Right renal cortex interstitium (tissue), 3 donors: ENCODE measurements at regions not wholly inside any gene's neighbourhood (a gene's known extent, or its start where the extent isn't known, plus 50 kb on each side); places are given as distances from the start of the nearest gene placed in this dataset.
"Not testable (repeated sequence)": the region's sequence is repeated elsewhere in the genome, so short reads cannot be mapped to it uniquely, and the experiment has no call there.

Experiments used
- DNase-seq, 3 donors: peaks; one replicate each; pipeline ENCODE4 v3.0.0-alpha.2; 2013; ENCODE audit warnings: low read depth in 3 of 3, low spot score in 2 of 3

GRCh38 chr1:47593013-47593568 lies 155.2 kb downstream of the FOXD2 start:
- no peak for DNase-seq

DNA sequence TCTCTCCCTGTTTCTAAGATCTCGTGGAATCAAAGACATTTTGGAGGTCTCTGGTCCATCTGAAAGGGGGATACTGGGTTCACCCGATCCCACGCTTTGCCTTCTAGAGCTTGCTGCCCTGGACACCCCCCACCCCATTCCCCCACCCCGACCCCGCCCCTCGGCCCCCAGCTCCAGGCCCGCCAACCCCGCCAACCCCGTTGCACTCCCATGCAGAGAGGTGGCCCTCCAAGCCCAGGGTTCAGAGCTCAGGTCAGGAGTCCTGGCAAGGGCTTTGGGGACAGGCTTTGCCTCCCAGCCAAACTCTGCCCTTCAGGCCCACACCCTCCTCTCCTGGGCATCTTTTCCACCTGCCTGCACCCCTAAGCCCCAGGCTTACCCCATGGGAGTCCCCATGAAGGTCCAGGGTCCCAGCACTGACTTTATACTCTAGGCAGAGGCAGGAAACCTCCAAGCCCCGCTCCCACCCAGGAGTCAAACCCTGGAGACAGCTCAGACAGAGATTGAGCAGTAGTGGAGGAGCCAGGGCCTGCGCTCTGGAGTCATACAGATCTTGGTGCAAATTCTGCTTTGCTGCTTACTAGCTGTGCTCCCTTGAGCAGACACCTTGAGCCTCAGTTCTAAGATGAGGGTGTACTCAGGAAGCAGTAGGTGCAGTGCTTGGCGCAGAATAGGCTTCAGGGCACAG lies 155.9 kb downstream of the FOXD2 start:
- no peak for DNase-seq

DNA sequence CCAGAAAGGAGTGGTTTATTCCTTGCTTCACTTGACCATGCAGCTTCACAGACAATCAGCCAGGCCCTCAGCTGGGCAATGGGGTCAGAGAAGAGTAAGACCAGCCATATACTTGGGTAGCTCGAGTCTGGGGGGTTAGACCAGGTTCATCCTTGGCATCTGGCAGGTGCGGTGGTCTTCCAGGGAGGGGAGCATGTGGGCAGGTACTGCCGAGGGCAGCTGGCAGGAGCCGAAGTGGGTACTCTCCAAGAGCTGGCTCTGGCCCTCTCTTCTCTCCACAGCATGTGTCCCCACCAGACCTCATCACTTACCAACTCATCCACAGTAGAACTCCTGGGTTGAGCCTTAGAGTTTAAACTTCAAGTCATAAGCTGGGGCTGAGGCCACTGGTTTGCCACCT lies 156.8 kb downstream of the FOXD2 start:
- DNase-seq, result no peak

DNA sequence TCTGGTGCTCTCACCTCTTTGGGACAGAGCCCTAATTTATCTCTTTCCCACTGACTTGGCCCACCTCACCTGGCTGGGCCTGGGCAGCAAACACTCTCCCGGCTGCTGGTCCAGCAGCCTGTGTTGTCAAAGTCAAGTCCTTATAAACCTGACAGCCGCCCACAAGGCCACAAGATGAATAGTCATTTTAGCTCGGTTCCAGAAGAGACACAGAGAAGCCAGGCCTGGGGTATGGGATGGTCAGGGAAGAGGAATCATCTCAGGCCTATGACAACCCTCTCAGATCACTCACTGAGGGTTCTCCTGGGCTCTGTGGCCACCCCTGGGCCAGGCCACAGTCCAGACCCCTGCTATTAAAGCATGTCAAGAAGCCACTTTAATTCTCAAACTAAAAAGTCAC lies 158.5 kb downstream of the FOXD2 start:
- DNase-seq, result no peak

- no peak for DNase-seq
Measured at GRCh38 chr1:47598357-47598756, 160.5 kb downstream of the FOXD2 start.

GRCh38 chr1:47599777-47600176 lies 161.9 kb downstream of the FOXD2 start:
- DNase-seq, result no peak

DNA sequence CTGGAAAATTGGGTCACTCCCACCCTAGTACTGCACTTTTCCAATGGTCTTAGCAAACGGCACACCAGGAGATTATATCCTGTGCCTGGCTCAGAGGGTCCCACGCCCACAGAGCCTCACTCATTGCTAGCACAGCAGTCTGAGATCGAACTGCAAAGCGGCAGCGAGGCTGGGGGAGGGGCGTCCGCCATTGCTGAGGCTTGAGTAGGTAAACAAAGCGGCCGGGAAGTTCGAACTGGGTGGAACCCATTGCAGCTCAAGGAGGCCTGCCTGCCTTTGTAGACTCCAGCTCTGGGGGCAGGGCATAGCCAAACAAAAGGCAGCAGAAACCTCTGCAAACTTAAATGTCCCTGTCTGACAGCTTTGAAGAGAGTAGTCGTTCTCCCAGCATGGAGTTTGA lies 164.6 kb downstream of the FOXD2 start:
- not testable (repeated sequence) for DNase-seq

DNA sequence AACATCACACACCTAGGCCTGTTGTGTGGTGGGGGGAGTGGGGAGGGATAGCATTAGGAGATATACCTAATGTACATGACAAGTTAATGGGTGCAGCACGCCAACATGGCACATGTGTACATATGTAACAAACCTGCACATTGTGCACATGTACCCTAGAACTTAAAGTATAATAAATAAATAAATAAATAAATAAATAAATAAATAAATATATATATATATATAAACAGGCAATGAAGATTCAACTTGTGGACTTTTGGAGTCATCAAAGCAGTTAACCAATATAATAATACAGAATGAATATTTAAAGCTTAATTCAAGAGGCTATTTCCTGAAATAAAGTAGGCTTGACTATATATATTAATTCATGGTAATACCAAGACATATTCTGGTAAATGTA lies 167.0 kb downstream of the FOXD2 start:
- not testable (repeated sequence) for DNase-seq

GRCh38 chr1:47608296-47608875 lies 170.5 kb downstream of the FOXD2 start:
- no peak for DNase-seq

- DNase-seq, result no peak
Measured at GRCh38 chr1:47611992-47612391, 174.1 kb downstream of the FOXD2 start.

DNA sequence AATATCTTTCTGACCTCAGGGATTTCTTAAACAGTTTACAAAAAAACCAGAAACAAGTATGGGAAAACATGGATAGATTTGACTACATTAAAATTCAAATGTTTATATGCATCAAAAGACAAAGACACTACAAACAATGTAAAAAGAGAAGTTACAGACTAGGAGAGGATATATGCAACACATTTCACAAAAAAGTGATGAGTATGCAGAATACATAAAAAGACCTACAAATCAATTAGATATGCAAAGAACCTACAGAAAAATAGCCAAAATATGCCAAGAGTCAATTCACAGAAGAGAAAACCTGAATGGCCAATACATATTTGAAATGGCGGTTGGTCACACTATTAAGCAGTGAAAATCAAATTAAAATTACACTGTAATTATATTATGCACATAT lies 175.0 kb downstream of the FOXD2 start:
- no peak for DNase-seq

GRCh38 chr1:47616036-47616435 lies 178.2 kb downstream of the FOXD2 start:
- DNase-seq, result no peak

GRCh38 chr1:47616906-47617305 lies 179.1 kb downstream of the FOXD2 start:
- no peak for DNase-seq

DNA sequence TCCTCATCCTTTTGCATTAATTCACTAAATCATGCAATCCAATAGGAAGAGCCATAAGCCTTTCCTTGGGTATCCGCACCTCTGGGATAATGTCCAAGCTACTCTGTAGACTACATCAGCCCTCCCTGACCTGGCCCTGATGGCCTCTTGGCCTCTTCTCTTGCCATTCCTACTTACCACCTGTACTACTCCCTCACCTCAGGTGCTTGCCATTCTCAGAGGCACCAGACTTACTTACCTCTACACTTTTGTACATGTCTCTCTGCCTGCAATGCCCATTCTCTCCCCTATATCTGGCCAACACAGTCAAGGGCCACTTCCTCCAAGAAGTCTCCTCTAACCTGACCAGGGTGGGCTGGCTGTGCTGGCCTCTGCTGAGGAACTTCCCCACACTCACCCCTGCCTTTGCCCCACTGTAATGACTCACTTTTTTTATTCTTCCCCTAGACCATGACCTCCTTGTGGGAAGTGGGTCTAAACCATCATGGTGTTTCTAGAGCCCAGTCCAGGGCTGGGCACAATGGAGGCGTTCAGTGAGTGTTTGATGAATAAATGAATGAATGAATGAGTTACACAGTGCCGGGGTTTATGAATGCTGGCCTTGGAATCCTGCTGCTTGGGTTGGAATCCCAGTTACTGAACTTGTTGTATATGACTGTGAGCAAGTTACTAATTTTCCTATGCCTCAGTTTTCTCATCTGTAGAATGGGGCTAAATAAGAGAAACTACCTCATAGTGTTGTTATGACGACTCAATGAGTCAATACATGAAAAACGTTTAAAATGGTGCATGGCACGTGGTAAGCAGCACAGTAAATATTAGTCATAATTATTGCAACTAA lies 179.8 kb downstream of the FOXD2 start:
- no peak for DNase-seq

DNA sequence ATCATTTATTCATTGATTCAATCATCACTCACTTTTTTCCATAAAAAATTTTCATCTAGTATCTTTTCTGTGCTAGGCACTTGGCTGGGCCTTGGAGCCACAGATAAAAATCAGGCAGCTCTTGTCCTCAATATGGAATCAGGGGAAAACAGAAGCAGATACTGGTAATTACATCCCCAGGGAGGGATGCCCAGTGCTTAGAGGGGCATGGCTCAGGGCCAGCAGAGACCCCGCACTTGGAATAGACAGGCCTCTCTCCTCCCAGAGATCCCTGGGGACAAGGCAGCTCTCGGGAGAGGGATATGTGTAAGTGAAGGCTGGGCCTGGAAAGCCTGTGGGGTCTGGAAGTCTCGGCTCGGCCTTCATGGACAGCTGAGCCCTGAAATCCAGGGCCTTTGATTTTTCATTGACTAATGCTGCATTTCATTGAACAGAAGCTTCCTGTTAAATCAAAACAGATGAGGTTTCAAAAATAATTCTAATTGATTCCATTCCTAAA lies 180.4 kb downstream of the FOXD2 start:
- no peak for DNase-seq

- DNase-seq, result no peak
Measured at GRCh38 chr1:47618830-47619229, 181.0 kb downstream of the FOXD2 start.

GRCh38 chr1:47621483-47621882 lies 183.6 kb downstream of the FOXD2 start:
- DNase-seq, result no peak

DNA sequence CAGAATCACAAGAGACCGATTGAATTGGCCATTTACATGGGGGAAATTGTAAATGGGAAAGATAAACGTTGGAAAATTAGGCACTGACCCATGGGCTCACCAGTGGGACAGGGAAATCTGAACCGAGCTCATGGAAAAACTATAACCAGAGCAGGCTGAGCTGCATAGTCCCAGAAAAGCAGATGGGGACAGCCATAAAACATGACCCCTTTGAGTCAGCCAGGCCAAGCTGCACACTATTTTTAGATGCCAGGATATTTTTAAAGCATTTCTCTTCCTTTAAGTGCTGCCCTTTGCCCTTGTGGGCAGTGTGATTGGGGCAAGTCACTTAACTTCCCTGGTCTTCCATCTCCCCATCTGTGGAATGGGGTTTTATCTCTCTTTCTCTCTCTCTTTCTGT lies 184.1 kb downstream of the FOXD2 start:
- no peak for DNase-seq

DNA sequence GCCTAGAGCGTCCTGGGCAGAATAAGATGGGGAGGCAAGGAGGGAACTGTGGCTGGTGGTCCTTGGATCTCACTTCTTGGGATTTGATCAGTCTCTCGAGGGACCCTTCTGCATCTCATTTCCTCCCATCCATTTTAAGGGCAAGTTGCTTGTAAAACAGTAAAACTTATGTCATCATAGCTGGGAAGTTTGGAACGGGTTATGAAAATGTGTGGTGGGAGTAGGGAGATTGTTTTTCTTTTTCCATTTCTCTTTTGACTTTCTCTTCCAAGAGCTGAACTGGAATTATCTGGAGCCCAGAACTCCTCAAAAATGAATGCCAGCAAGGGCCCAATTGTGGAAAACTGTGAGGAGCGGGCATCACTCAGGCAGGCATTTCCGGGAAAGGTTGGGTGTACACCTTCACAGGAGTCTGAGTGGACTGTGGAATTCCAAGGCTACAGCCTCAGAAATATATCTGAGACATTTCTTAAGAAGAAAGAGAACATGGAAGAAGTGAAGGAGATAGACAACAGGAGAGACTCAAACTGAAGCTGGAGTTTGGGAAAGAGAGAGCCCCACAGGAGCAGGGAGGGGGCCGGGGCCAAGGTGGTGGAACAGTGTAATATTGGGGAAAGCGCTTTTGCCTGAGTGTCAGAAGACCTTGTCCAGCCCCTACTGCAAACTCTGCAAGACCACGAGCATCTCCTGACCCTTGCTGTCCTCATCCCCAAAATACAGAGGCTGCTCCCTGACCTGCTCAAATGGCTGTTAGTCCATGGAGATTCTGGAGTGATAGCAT lies 185.1 kb downstream of the FOXD2 start:
- DNase-seq, result no peak

- DNase-seq, result no peak
Measured at GRCh38 chr1:47623557-47623940, 185.7 kb downstream of the FOXD2 start.

DNA sequence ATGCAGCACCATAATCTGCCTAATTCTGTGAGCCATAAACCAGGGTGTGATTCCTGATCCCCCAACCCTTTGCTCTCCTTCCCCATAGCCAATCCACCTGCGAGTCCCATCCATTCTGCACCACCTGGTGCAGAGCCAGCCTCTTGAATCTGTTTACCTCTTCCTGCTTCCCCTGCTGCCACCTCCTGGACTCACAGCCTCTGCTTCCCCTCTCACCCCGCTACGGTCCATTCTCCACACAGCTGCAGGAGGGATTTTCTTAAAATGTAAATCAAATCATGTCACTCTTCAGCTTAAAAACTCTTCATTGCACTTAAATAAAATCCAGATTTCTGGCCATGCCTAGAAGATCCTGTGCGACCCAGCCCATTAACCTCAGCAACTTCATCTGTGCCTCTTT lies 186.7 kb downstream of the FOXD2 start:
- no peak for DNase-seq
